Pons (tissue), 1 donor: ENCODE measurements at regions not wholly inside any gene's neighbourhood (a gene's known extent, or its start where the extent isn't known, plus 50 kb on each side); places are given as distances from the start of the nearest gene placed in this dataset.
"Not testable (repeated sequence)": the region's sequence is repeated elsewhere in the genome, so short reads cannot be mapped to it uniquely, and the experiment has no call there.

ENCODE experiments used
- DNase-seq: peaks from one replicate; pipeline ENCODE4 v3.0.0-alpha.2; 2016; ENCODE audit warnings: low spot score

DNA sequence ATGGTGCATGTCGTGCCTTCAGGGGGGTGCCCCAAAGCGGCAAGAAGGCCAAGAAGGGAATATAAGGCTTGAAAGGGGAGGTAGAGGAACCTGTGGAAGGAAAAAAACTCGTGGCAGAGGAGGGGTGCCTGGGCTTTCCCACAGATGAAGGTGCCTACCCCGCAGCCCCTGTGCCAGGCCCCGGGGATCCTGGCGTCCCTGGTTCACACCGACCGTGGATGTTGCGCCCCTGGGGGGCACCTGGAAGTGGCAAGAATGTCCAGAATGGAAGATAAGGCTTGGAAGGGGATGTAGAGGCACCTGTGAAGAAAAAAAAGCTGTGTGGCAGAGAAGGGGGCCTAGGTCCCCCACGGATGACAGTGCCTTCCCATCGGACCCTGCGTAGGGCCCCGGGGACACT, 282.2 kb downstream of the ALG10 start:
- no peak for DNase-seq

DNA sequence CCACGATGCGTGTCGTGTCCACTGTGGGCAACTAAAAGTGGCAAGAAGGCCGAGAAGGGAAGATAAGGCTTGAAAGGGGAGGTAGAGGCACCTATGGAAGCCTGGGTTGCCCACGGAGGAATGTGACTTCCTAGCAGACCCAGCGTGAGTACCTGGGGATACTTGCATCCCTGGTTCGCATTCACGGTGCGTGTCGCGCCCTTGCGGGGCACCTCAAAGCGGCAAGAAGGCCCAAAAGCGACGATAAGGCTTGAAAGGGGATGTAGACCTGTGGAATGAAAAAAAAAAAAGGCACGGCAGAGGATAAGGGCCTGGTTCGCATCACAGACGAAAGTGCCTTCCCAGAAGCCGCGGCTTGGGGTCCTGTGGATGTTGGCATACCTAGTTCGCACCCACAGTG, 282.9 kb downstream of the ALG10 start:
- DNase-seq, result no peak

DNA sequence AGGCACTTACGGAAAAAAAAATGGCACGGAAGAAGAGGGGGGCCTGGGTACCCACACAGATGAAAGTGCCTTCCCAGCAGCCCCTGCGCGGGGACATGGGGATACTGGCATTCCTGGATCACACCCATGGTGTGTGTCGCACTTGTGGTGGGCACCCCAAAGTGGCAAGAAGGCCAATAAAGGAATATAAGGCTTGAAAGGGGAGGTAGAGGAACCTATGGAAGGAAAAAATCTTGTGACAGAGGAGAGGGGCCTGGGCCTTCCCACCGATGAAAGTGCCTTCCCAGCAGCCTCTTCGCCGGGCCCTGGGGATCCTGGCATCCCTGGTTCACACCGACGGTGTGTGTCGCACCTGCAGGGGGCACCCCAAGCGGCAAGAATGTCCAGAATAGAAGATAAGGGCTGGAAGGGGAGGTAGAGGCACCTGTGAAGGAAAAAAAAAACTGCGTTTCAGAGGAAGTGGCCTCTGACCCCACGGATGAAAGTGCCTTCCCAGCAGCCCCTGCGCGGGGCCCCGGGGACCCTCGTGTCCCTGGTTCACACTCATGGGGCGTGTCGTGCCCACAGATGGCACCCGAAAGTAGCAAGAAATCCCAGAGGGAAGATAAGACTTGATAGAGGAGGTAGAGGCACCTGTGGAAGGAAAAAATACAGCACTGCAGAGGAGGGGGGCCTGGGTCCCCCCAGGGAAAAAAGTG, 284.0 kb downstream of the ALG10 start:
- DNase-seq, result no peak

DNA sequence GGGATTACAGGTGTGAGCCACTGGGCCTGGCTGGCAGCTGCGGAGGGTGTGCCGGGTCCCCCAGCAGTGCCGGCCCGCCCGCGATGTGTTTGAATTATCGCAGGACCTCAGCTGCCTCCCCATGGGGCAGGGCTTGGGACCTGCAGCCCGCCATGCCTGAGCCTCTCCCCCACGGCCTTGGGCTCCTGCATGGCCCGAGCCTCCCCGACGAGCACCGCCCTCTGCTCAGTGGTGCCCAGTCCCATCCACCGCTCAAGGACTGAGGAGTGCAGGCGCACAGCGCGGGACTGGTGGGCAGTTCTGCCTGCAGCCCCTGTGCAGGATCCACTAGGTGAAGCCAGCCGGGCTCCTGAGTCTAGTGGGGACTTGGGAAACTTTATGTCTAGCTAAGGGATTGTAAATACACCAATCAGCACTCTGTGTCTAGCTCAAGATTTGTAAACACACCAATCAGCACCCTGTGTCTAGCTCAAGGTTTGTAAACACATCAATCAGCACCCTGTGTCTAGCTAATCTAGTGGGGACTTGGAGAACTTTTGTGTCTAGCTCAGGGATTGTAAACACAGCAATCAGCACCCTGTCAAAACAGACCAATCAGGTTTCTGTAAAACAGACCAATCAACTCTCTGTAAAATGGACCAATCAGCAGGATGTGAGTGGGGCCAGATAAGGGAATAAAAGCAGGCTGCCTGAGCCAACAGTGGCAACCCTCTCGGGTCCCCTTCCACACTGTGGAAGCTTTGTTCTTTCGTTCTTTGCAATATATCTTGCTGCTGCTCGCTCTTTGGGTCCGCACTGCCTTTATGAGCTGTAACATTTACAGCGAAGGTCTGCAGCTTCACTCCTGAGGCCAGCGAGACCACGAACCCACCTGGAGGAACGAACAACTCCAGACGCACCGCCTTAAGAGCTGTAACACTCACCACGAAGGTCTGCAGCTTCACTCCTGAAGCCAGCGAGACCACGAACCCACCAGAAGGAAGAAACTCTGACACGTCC, 287.8 kb downstream of the ALG10 start:
- DNase-seq, result not testable (repeated sequence)

DNA sequence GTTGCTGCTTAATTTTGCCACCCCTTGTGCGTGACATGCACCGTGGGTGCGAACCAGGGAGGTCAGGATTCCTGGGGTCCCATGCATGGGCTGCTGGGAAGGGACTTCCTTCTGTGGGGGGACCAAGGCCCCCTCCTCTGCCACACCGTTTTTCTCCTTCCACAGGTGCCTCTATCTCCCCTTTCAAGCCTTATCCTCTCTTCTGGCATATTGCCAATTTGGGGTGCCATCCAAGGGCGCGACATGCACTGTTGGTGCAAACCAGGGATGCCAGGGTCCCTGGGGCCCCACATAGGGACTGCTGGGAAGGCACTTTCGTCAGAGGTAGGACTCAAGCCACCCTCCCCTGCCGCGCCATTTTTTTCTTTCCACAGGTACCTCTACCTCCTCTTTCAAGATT, 289.0 kb downstream of the ALG10 start:
- no peak for DNase-seq

DNA sequence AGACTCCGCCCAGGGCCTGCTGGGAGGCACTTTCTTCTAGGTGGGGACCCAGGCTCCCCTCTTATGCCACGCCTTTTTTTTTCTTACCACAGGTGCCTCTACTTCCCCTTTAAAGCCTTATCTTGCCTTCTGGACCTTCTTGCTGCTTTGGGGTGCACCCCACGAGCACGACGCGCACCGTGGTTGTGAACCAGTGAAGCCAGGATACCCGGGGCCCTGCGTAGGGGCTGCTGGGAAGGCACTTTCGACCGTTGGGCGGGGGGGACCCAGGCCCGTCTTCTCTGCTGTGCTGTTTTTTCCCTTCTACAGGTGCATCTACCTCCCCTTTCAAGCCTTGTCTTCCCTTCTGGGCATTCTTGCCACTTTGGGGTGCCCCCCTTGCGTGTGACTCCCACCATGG, 305.4 kb downstream of the ALG10 start:
- no peak for DNase-seq

DNA sequence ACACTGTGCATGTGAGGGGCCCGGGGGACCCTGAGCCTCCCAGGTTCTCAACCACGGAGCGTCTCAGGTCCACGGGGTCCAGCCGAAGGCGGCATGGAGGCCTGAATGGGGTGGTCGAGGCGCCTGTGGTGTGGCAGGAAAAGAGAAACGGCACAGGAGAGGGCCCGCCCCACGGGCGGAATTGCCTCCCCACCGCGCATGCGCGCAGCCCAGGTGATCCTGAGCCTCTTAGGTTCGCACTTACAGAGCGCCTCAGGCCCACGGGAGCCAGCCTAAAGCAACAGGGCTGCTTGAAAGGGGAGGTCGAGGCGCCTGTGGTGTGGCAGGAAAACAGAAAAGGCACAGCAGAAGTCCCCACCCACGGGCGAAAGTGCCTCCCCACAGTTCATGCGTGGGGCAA, 311.0 kb downstream of the ALG10 start:
- no peak for DNase-seq

DNA sequence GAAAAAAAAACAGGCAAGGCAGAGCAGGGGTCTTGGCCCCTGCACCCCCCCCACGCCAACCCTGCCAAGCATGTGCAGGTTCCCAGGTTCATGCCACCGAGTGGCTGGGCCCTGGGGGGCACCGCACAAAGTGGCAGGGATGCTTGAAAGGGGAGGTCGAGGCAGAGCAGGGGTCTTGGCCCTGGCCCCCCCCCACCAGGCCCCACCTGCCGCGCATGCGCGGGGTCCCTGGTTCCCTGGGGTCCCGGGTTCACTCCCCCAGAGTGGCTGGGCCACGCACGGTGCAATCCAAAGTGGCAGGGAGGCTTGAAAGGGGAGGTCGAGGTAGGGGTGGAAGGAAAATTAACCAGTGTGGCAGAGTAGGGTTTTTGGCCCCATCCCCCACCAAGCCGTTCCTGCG, 312.2 kb downstream of the ALG10 start:
- no peak for DNase-seq

DNA sequence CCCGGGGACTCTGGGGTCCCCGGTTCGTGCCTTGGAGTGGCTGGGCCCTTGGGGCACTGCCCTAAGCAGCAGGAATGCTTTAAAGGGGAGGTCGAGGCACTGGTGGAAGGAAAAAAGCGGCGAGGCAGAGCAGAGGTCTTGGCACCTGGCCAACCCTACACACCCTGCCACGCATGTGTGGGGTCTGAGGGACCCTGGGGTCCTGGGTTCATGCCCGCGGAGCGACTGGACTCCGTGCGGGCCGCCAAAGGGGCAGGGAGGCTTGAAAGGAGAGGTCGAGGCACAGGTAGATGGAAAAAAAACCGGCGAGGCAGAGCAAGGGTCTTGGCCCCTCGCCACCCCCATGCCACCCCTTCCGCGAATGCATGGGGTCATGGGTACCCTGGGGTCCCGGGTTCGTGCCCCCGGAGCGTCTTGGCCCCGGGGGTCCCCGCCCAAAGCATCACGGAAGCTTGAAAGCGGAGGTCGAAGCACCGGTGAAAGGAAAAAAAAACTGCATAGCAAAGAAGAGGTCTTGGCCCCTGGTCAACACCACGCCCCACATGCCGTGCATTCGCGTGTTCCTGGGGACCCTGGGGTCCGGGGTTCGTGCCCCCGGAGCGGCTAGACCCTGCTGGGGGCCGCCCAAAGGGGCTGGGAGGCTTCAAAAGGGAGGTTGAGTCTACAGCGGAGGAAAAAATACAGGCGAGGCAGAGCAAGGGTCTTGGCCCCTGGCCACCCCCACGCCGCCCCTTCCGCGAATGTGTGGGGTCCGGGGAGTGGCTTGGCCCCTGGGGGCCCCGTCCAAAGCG, 312.9 kb downstream of the ALG10 start:
- no peak for DNase-seq

DNA sequence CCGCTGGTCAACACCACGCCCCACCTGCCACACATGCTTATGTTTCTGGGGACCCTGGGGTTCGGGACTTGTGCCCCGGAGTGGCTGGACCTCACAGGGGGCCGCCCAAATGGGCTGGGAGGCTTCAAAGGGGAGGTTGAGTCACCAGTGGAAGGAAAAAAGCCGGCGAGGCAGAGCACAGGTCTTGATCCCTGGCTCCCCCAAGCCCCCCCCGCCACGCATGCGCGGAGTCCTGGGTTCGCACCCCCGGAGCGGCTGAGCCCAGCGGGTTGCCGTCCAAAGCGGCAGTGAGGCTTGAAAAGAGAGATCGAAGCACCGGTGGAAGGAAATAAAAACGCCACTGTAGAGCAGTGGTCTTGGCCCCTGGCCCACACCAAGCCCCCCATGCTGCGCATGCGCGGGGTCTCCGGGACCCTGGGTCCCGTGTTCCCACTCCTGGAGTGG, 313.5 kb downstream of the ALG10 start:
- DNase-seq, result no peak

DNA sequence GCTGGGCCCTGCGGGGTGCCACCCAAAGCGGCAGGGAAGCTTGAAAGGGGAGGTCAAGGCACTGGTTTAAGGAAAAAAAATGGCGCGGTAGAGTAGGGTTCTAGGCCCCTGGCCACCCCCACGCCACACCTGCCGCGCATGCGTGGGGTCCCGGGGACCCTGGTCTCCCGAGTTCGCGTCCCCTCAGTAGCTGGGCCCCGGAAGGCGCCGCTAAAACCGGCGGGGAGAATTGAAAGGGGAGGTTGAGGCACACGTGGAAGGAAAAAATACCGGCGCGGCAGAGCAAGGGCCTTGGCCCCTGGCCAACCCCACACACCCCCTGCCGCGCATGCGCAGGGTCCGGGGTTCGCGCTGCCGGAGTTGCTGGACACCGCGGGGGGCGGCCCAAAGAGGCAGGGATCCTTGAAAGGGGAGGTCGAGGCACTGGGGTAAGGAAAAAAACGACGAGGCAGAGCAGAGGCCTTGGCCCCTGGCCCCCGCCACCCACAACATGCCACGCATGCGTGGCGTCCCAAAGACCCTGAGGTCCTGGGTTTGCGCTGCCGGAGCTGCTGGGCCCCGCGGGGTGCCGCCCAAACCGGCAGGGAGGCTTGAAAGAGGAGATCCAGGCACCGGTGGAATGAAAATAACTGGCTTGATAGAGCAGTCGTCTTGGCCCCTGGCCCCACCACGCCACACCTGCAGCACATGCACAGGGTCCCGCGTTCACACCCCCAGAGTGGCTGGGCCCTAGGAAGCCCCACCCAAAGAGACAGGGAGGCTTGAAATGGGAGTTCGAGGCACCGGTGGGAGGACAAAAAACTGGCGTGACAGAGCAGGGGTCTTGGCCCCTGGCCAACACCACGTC, 314.5 kb downstream of the ALG10 start:
- no peak for DNase-seq

DNA sequence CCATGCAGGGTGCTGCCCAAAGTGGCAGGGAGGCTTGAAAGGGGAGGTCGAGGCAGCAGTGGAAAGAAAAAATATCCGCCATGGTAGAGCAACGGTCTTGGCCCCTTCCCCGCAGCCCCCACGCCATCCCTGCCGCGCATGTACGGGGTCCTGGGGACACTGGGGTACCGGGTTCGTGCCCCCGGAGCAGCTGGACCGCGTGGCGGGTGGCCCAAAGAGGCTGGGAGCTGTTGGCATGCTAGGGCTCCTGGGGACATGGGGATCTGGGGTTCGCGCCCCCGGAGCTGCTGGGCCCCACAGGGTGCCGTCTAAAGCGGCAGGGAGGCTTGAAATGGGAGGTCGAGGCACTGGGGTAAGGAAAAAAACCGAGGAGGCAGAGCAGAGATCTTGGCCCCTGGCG, 316.5 kb downstream of the ALG10 start:
- DNase-seq, result no peak

DNA sequence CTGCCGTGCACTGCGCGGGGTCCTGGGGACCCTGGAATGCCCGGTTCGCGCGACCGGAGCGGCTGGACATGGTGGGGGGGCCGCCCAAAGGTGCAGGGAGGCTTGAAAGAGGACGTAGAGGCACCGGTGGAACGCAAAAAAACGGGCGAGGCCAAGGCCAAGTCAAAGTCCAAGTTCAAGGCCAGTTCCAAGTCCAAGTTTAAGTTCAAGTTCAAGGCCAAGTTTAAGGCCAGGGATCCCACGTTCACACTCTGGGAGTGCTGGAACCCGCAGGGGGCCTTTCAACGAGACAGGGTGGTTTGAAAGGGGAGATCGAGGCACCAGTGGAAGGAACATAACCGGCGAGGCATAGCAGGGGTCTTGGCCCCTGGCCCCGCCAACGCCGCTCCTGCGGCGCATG, 317.6 kb downstream of the ALG10 start:
- no peak for DNase-seq

DNA sequence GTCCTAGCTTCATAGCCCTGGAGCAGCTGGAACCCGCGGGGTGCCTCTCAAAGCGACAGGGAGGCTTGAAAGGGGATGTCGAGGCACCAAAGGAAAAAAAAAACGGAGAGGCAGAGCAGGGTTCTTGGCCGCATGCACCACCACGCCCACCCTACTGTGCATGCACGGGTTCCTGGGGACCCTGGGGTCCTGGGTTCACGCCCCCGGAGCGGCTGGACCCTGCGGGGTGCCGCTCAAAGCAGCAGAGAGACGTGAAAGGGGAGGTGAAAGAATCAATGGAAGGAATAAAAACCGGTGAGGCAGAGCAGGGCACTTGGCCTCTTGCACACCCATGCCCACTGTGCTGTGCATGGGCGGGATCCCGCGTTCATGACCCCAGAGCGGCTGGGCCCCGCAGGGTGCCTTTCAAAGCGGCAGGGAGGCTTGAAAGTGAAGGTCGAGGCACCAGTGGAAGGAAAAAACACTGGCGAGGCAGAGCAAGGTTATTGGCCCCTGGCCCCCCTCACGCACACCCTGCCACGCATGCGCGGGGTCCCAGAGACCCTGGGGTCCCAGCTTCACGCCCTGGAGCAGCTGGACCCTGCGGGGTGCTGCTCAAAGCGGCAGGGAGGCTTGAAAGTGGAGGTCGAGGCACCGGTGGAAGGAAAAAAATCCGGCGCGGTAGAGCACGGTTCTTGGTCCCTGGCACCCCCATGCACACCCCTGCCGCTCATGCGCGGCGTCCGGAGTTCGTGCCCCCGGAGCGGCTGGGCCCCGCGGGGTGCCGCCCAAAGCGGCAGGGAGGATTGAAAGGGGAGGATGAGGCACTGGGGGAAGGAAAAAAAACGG, 318.5 kb downstream of the ALG10 start:
- DNase-seq, result no peak

DNA sequence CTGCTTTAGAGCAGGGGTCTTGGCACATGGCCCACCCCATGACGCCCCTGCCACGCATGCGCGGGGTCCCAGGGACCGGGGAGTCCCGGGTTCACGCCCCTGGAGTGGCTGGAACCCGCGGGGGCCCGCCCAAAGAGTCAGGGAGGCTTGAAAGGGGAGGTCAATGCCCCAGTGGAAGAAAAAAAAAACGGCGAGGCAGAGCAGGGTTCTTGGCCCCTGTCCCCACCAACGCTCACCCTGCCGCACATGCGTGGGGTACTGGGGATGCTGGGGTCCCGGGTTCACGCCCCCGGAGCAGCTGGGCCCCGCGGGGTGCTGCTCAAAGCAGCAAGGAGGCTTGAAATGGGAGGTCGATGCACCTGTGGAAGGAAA, 319.1 kb downstream of the ALG10 start:
- DNase-seq, result no peak

DNA sequence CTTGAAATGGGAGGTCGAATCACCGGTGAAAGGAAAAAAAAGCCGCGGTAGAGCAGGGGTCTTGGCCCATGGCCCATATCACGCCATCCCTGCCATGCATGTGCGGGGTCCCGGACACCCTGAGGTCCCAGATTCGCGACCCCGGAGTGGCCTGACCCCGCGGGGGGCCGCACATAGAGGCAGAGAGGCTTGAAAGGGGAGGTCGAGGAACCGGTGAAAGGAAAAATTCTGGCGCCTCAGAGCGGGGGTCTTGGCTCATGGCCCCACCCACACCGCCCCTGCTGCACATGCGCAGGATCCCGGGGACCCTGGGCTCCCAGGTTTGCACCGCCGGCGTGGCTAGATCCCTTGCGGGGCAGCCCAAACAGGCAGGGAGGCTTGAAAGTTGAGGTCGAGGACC, 319.8 kb downstream of the ALG10 start:
- DNase-seq, result no peak

DNA sequence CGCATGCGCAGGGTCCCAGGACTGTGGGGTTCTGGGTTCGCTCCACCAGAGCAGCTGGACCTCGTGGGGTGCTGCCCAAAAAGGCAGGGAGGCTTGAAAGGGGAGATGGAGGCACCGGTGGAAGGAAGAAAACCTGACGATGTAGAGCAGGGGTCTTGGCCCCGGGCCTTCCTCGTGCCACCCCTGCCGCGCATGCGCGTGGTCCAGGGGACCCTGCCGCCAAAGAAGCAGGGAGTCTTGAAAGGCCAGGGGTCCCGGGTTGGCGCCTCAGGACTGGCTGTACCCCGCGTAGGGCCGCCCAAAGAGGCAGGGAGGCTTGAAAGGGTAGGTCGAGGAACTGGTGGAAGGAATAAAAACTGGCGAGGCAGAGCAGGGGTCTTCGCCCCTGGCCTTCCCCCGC, 321.0 kb downstream of the ALG10 start:
- DNase-seq, result no peak

DNA sequence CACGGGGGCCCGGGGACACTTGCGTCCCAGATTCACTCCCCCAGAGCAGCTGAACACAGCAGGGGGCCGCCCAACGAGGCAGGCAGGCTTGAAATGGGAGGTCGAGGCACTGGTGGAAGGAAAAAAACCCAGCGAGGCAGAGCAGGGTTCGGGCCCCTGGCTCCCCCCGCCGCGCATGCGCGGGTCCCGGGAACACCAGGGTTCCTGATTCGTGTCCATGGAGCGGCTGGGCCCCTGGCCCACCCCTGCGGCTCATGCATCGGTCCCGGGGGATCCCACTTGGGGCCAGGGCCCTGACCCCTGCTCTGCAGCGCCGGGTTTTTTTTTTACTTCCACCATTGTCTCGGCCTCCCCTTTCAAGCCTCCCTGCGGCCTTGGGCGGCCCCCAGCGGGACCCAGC, 321.5 kb downstream of the ALG10 start:
- no peak for DNase-seq

DNA sequence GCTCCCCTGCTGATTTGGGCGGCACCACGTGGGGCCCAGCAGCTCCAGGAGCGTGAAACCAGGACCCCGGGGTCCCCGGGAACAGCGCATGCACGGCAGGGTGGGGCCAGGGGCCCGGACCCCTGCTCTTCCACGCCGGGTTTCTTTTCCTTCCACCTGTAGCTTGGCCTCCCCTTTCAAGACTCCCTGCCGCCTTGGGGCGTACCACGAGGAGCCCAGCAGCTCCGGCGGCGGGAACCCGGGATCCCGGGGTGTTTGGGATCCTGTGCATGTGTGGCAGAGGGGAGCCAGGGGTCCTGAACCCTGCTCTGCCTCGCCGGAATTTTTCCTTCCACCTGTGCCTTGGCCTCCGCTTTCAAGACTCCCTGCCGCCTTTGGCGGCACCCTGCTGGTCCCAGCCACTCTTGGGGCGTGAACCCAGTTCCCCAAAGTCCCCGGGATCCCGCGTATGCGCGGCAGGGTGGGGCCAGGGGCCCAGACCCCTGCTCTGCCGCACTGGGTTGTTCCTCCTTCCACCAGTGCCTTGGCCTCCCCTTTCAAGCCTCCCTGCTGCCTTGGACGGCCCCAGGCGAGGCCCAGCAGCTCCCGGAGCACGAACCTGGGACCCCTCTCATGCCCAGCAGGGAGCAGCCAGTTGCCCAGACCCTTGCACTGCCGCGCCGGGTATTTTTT, 322.7 kb downstream of the ALG10 start:
- DNase-seq, result no peak

DNA sequence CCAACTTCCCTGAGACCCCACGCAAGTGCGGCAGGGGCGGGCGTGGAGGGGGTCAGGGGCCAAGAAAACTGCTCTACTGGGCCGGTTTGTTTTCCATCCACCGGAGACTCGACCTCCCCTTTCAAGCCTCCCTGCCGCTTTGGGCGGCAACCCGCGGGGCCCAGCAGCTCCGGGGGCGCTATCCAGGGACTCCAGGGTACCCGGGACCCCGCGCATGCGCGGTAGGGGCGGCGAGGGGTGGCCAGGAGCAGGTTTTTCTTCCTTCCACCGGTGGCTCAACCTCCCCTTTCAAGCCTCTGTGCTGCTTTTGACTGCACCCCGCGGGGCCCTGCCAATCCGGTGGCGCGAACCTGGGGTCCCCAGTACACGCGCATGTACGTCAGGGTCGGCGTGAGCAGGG, 323.5 kb downstream of the ALG10 start:
- no peak for DNase-seq
